SK-N-SH treated with all-trans-retinoic acid at 6 μM for 48 hours (cell line): ENCODE measurements at regions not wholly inside any gene's neighbourhood (a gene's known extent, or its start where the extent isn't known, plus 50 kb on each side); places are given as distances from the start of the nearest gene placed in this dataset.

ENCODE experiments used
- ATAC-seq: fragments of 200-7000 bp; cut with Tn5 transposase; 3 replicates; pipeline ENCODE4 v1.9.1; 2020; ENCODE audit warnings: mild to moderate bottlenecking, moderate library complexity
- ARNTL ChIP-seq: fragments of 450-650 bp; formaldehyde crosslinking; IDR thresholded peaks from 2 replicates; pipeline ENCODE4 v1.5.0; 2020; ENCODE audit warnings: low read depth, mild to moderate bottlenecking, moderate library complexity, borderline replicate concordance
- CREB5 ChIP-seq: fragments of 250-450 bp; sonication (Bioruptor Pico); IDR thresholded peaks from 2 replicates; pipeline ENCODE4 v1.5.1; 2020; ENCODE audit warnings: low read depth, mild to moderate bottlenecking, moderate library complexity
- CSDC2 ChIP-seq: fragments of 250-450 bp; sonication (Bioruptor Pico); IDR thresholded peaks from 2 replicates; pipeline ENCODE4 v1.5.0; 2020; ENCODE audit warnings: mild to moderate bottlenecking, moderate library complexity
- CSRNP3 ChIP-seq: fragments of 250-450 bp; sonication (Bioruptor Pico); IDR thresholded peaks from 2 replicates; pipeline ENCODE4 v1.5.1; 2021; ENCODE audit warnings: mild to moderate bottlenecking, moderate library complexity
- ESRRG ChIP-seq: fragments of 250-450 bp; sonication (Bioruptor Pico); IDR thresholded peaks from 2 replicates; pipeline ENCODE4 v1.6.1; 2021; ENCODE audit warnings: mild to moderate bottlenecking
- GLIS3 ChIP-seq: fragments of 250-450 bp; sonication (Bioruptor Pico); IDR thresholded peaks from 2 replicates; pipeline ENCODE4 v1.5.0; 2020; ENCODE audit warnings: mild to moderate bottlenecking, moderate library complexity
- ISL1 ChIP-seq: fragments of 250-450 bp; sonication (Bioruptor Pico); IDR thresholded peaks from 2 replicates; pipeline ENCODE4 v2.1.2; 2022; ENCODE audit warnings: mild to moderate bottlenecking, moderate library complexity
- OSR1 ChIP-seq: fragments of 250-450 bp; sonication (Bioruptor Pico); IDR thresholded peaks from 2 replicates; pipeline ENCODE4 v1.8.0; 2022; ENCODE audit warnings: moderate library complexity, mild to moderate bottlenecking, inconsistent platforms
- PATZ1 ChIP-seq: fragments of 250-450 bp; sonication (Bioruptor Pico); IDR thresholded peaks from 2 replicates; pipeline ENCODE4 v1.8.0; 2020; ENCODE audit warnings: mild to moderate bottlenecking, moderate library complexity, borderline replicate concordance
- PPARA ChIP-seq: fragments of 250-450 bp; sonication (Bioruptor Pico); IDR thresholded peaks from 2 replicates; pipeline ENCODE4 v1.5.0; 2020; ENCODE audit warnings: mild to moderate bottlenecking, borderline replicate concordance
- RARB ChIP-seq: fragments of 250-450 bp; sonication (Bioruptor Pico); IDR thresholded peaks from 2 replicates; pipeline ENCODE4 v1.8.0; 2021; ENCODE audit warnings: mild to moderate bottlenecking, moderate library complexity
- TCF4 ChIP-seq: fragments of 250-450 bp; sonication (Bioruptor Pico); IDR thresholded peaks from 2 replicates; pipeline ENCODE4 v1.8.0; 2021; ENCODE audit warnings: mild to moderate bottlenecking, moderate library complexity, borderline replicate concordance
- TOX ChIP-seq: fragments of 250-450 bp; sonication (Bioruptor Pico); IDR thresholded peaks from 2 replicates; pipeline ENCODE4 v1.8.0; 2021; ENCODE audit warnings: mild to moderate bottlenecking, moderate library complexity, borderline replicate concordance
- ZC3H10 ChIP-seq: fragments of 250-450 bp; sonication (Bioruptor Pico); IDR thresholded peaks from 2 replicates; pipeline ENCODE4 v1.5.1; 2021; ENCODE audit warnings: mild to moderate bottlenecking, moderate library complexity
- ZFP3 ChIP-seq: fragments of 250-450 bp; sonication (Bioruptor Pico); IDR thresholded peaks from 2 replicates; pipeline ENCODE4 v1.5.0; 2020; ENCODE audit warnings: mild to moderate bottlenecking, moderate library complexity
- ZFP30 ChIP-seq: fragments of 450-650 bp; formaldehyde crosslinking; IDR thresholded peaks from 2 replicates; pipeline ENCODE4 v1.5.0; 2022; ENCODE audit warnings: mild to moderate bottlenecking, moderate library complexity
- ZNF565 ChIP-seq: fragments of 450-650 bp; formaldehyde crosslinking; conservative IDR thresholded peaks from 2 replicates; pipeline ENCODE4 v1.5.0; 2020; ENCODE audit warnings: low read depth, mild to moderate bottlenecking, moderate library complexity
- ZNF70 ChIP-seq: fragments of 450-650 bp; formaldehyde crosslinking; IDR thresholded peaks from 2 replicates; pipeline ENCODE4 v1.5.0; 2020; ENCODE audit warnings: mild to moderate bottlenecking, moderate library complexity
- ZNF8 ChIP-seq: fragments of 450-650 bp; formaldehyde crosslinking; IDR thresholded peaks from 2 replicates; pipeline ENCODE4 v1.5.0; 2020; ENCODE audit warnings: mild to moderate bottlenecking, moderate library complexity
- TF ChIP-seq, protein P1 (sequence below): fragments of 250-450 bp; sonication (Bioruptor Pico); IDR thresholded peaks from 2 replicates; pipeline ENCODE4 v1.8.0; 2021; ENCODE audit warnings: low read depth, mild to moderate bottlenecking, moderate library complexity, borderline replicate concordance
- TF ChIP-seq, protein P2 (sequence below): fragments of 250-450 bp; sonication (Bioruptor Pico); IDR thresholded peaks from 2 replicates; pipeline ENCODE4 v1.5.0; 2020; ENCODE audit warnings: mild to moderate bottlenecking, moderate library complexity

GRCh38 chr6:15901141-15902115, 227.5 kb upstream of the MYLIP start:
- no peak for TF ChIP-seq RARB
- no peak for TF ChIP-seq GLIS3 (CRISPR knock-in tag)
- no peak for TF ChIP-seq PATZ1 (CRISPR knock-in tag)
- no peak for TF ChIP-seq ESRRG (CRISPR knock-in tag)
- TF ChIP-seq ZC3H10 (CRISPR knock-in tag), result no peak
- no peak for TF ChIP-seq CSDC2 (CRISPR knock-in tag)
- TF ChIP-seq ZNF8 (CRISPR knock-in tag), result no peak
- no peak for TF ChIP-seq ZFP30 (CRISPR knock-in tag)

DNA sequence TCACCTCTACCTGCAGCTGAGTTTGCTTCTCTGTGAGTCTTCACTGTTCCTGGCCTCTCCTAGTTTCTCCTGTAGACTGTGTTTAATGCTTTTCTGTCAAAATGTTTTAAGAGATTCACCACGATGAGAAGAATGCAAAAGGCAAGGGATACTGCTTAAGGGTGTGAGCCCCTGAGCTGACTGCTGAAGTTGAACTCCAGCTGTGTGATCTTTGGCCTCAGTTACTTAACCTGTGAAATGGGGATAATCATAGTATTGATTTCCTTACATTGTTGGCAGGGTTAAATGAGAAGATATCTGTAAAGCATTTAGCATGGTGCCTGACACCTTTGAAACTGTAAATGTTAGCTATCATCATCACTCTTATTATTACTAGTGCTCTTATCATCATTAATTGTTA, 230.2 kb upstream of the MYLIP start:
- ATAC-seq, result no peak
- TF ChIP-seq GLIS3 (CRISPR knock-in tag) (no peak), TCF4 (CRISPR knock-in tag) (no peak), ZFP3 (no peak)

More at GRCh38 chr6:15901141-15902115, 227.5 kb upstream of the MYLIP start:
- no peak for ATAC-seq

DNA sequence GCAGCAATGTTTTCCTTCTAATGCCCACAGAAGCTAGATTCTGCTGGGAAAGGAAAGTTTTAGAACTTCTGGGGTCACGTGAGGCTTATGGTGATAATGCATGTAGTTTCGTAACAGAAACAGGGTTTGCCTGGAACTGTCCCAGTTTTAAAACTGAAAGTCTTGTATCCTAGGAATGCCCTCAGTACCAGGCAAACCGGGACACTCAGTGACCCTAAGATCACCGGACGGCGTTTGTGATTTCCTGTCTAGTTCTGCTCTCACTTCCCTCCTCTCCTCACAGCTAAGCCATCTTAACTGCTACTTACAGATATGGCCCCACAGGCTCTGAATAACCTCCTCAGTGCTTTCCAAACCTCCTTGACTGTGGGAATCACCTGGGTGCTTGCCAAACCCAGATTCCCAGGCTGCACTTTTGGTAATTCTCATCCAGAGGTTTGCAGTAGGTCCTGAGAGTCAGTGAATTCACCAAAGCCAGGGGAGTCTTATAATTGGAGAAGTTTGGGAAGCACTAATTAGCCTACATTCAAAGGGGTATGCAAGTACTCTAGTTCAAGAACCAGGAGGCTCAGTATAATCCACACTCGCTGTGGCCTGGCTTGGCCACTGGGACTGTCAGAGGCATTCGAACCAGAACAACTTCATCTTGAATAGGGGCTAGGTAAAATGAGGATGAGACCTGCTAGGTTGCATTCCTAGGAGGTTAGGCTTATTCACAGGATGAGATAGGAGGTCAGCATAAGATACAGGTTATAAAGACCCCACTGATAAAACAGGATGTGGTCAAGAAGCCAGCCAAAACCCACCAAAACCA, 231.6 kb upstream of the MYLIP start:
- TF ChIP-seq ZNF8 (CRISPR knock-in tag) (no peak), GLIS3 (CRISPR knock-in tag) (no peak), ZNF565 (CRISPR knock-in tag) (no peak), TCF4 (CRISPR knock-in tag) (no peak), ZFP30 (CRISPR knock-in tag) (no peak), PPARA (CRISPR knock-in tag) (no peak), CSDC2 (CRISPR knock-in tag) (no peak), ARNTL (CRISPR knock-in tag) (no peak)
- TF ChIP-seq, protein P1, sequence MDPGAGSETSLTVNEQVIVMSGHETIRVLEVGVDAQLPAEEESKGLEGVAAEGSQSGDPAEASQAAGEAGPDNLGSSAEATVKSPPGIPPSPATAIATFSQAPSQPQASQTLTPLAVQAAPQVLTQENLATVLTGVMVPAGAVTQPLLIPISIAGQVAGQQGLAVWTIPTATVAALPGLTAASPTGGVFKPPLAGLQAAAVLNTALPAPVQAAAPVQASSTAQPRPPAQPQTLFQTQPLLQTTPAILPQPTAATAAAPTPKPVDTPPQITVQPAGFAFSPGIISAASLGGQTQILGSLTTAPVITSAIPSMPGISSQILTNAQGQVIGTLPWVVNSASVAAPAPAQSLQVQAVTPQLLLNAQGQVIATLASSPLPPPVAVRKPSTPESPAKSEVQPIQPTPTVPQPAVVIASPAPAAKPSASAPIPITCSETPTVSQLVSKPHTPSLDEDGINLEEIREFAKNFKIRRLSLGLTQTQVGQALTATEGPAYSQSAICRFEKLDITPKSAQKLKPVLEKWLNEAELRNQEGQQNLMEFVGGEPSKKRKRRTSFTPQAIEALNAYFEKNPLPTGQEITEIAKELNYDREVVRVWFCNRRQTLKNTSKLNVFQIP (CRISPR knock-in tag), result no peak
- TF ChIP-seq, protein P2, sequence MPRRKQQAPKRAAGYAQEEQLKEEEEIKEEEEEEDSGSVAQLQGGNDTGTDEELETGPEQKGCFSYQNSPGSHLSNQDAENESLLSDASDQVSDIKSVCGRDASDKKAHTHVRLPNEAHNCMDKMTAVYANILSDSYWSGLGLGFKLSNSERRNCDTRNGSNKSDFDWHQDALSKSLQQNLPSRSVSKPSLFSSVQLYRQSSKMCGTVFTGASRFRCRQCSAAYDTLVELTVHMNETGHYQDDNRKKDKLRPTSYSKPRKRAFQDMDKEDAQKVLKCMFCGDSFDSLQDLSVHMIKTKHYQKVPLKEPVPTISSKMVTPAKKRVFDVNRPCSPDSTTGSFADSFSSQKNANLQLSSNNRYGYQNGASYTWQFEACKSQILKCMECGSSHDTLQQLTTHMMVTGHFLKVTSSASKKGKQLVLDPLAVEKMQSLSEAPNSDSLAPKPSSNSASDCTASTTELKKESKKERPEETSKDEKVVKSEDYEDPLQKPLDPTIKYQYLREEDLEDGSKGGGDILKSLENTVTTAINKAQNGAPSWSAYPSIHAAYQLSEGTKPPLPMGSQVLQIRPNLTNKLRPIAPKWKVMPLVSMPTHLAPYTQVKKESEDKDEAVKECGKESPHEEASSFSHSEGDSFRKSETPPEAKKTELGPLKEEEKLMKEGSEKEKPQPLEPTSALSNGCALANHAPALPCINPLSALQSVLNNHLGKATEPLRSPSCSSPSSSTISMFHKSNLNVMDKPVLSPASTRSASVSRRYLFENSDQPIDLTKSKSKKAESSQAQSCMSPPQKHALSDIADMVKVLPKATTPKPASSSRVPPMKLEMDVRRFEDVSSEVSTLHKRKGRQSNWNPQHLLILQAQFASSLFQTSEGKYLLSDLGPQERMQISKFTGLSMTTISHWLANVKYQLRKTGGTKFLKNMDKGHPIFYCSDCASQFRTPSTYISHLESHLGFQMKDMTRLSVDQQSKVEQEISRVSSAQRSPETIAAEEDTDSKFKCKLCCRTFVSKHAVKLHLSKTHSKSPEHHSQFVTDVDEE, result no peak
- no peak for ATAC-seq

GRCh38 chr6:15894973-15895725, 232.3 kb upstream of the DTNBP1 start:
- no peak for ATAC-seq
- TF ChIP-seq CREB5, result no peak
- no peak for TF ChIP-seq ZC3H10 (CRISPR knock-in tag)
- TF ChIP-seq OSR1 (CRISPR knock-in tag), result no peak
- TF ChIP-seq, protein P1 (CRISPR knock-in tag), result no peak
- TF ChIP-seq ISL1 (CRISPR knock-in tag), result no peak
- no peak for TF ChIP-seq ZNF565 (CRISPR knock-in tag)
- no peak for TF ChIP-seq ESRRG (CRISPR knock-in tag)
- no peak for TF ChIP-seq ZNF70 (CRISPR knock-in tag)
- no peak for TF ChIP-seq PPARA (CRISPR knock-in tag)
- TF ChIP-seq CSRNP3 (CRISPR knock-in tag), result no peak
- no peak for TF ChIP-seq RARB
- no peak for TF ChIP-seq TOX (CRISPR knock-in tag)
- no peak for TF ChIP-seq GLIS3 (CRISPR knock-in tag)
- TF ChIP-seq CSDC2 (CRISPR knock-in tag), result no peak
